GM04503 (cell line): ENCODE measurements at regions not wholly inside any gene's neighbourhood (a gene's known extent, or its start where the extent isn't known, plus 50 kb on each side); places are given as distances from the start of the nearest gene placed in this dataset.

Source experiments
- DNase-seq: peaks from one replicate; pipeline ENCODE4 v3.0.0-alpha.2; 2012; ENCODE audit warnings: low read depth

GRCh38 chr11:76276781-76277155, 70.5 kb upstream of the WNT11 start:
- no peak for DNase-seq

DNA sequence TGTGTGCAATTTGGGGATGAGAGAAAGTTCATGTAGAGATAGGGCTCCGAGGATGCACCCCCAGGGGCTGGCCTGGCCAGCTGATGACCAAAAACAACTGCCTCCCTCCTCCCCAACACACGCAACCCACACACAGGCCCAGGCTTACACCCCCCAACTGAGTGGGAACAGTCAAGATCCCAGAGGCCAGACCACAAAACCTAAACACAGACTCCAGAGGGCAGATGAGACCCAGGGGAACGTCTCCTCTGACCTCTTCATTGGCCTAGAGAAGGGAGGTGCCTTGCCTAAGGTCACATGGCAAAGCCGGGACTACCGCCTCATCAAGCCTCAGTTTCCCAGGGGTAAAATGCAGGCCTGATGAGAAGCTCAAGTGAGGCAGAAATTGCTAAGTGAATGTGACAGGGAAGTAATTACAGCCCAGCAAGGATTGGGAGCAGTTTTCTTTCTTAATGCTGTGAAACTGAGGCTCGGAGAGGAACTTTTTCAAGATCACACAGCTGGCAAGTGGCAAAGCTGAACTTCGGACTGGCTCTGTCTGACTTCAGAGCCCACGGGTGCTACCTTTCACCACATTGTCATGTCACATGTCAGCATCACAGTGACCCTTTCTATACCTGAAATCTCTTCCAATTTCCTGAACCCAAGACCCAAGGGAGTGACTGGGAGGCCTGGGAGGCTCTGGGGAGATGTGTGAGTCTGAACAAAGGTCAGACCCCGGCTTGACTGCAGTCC, 69.9 kb upstream of the WNT11 start:
- no peak for DNase-seq

GRCh38 chr11:76275446-76275845, 69.1 kb upstream of the WNT11 start:
- no peak for DNase-seq

DNA sequence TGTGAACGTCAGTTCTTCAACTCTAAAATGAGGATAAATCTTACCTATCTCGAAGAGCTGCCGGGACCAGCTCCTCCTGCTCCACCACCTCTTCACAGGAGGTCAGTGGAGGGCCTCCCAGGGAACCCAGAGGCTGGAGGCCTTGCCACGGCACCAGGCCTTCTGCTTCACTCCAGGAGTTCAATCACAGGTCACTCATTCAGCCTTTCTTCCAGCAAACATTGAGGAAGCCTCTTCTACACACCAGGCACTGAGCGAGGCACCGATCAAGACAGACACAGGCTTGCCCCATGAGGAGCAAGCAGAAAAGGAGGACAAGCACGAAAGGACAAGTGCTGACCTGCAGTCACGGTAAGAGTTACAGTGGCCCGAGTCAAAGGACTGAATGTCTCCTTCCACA, 64.8 kb upstream of the WNT11 start:
- DNase-seq = no peak

DNA sequence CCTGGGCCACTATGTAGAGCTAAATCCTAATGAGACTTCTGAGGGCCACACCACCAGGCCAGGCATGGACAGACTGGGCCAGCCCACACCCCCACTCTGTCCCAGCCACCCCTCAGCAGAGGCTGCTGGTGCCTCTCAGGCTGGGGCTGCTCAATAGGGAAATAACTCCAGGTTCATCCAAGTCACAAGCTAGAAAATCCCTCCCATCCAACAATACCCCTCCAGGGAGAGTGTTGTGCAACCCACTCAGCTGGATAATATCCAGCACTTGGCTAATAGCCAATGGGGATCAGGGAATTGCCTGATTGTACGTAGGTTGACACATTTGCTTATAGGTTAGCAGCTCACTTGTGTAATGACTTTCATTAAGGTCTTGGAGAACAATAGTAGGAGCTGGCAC, 64.1 kb upstream of the WNT11 start:
- no peak for DNase-seq

- DNase-seq = no peak
Measured at GRCh38 chr11:76269661-76270261, 63.5 kb upstream of the WNT11 start.

GRCh38 chr11:76269247-76269646, 62.9 kb upstream of the WNT11 start:
- no peak for DNase-seq

DNA sequence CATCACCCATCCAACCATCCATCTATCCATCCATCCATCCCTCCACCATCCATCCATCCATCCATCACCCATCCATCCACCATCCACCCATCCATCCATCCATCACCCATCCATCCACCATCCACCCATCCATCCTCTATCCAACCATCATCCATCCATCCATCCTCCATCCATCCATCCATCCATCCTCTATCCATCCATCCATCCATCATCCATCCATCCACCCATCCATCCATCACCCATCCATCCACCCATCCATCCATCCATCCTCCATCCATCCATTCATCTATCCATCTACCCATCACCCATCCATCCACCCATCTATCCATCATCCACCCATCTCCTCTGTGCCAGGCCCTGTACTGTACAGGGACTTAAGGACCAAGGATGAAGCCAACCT, 62.2 kb upstream of the WNT11 start:
- no peak for DNase-seq

DNA sequence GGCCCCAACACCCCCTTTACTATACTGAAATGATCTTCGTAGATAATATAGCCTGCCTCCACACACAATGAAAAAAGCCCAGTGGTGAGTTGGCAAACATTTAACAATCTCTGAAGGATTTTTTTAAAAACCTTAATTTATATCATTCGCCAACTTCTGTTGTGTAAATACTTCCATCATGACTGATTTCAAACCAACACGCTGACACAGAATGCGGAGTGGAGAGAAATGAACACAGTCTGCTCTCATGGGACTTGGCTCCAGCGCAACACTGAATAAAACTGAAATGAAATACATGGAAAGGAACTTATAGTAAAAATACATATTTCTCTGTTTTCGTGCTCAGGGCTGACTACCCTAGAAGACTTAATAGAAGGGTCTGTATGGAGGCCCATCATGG, 61.3 kb upstream of the WNT11 start:
- no peak for DNase-seq

GRCh38 chr11:76266286-76267100, 60.2 kb upstream of the WNT11 start:
- peak; percentile 62 for DNase-seq

DNA sequence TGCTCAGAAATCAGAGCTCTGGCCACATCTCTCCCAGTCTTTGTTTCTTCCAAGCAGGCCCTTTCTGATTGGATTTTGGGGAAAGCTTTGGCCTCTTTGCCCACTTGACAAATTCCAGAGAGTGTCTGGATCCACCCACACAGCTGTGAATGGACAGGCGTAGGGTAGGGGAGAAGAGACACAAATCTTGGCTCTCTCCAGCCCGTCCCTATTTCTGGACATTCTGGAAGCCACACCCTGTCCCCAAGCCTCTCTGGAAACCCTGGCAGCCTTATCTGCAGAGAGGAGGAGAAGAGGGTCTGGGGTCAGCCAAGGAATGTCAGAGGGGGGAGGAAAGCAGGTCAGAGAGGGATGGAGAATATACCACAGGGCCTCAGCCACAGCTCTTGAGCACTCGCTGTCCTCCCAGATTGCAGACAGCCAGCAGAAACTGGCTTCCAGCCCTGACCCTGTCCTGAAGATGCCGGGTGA, 59.5 kb upstream of the WNT11 start:
- DNase-seq = no peak

DNA sequence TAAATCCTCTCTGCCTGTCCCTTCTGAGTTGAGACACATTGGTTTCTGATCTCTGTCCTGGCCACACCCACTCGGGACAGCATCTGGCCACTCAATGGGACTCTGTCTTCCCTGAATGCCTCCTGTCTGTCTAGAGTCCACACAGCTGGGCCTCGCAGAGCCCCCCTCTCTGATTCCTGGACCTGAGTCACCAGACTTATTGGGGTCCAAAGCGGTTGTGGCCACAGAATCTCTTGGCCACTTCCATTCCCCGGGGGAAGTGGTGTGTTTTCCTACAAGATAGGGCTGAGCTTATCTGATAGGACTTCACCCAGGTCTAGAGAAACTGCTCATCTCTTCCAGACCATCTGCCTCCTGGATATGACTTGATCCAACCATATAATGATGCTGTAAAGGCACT, 57.4 kb upstream of the WNT11 start:
- no peak for DNase-seq

DNA sequence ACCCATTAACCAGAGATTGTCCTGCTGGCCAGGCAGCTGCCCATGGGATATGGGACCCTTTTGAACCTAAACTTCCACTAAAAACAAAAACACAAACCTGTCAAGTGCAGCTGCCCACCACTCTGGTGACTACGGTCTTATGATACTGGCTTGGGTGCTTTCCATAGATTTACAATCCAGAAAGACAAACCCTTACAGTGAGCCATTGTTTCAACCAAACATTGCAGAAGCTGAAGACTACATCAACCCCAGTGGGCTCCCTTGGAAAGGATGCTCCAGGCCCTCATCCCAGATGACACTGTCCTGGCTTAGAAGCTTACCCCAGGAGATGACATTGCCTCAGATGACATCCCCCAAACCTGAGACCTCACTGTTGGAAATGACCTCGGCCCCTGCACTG, 56.9 kb upstream of the WNT11 start:
- DNase-seq = no peak

DNA sequence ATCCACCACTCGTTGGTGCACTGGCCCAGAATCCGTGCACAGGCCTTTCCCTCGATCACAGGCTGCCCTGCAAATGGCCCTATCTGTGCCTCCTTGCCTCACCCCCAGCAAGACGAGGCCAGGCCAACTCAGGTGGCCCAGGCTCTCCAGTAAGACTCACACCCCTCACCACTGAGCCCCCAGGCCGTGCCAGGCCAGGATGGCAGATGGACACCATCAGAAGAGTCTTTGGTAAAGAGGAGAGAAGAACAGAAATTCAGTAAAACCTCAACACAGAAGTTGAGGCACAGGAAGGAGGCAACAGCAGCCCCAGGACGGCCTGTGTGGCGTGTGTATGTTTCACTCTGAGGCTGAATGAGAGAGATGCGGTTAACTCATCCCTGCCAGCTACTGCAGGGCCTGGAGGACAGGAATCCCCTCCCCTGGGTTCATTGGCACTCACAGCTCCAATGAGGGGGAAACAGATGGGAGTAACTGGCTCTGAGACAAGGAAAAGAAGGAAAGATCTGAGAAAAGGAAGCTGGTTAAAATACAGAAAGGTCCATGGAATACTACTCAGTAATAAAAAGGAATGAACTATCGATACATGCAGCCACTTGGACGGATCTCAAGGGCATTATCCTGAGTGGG, 54.1 kb upstream of the WNT11 start:
- no peak for DNase-seq

- DNase-seq = no peak
Measured at GRCh38 chr11:76259299-76259908, 53.1 kb upstream of the WNT11 start.

- no peak for DNase-seq
Measured at GRCh38 chr11:76257074-76257719, 50.9 kb upstream of the WNT11 start.

GRCh38 chr11:76256448-76256847, 50.1 kb upstream of the WNT11 start:
- no peak for DNase-seq
